ENCODE measurements at regions not wholly inside any gene's neighbourhood (a gene's known extent, or its start where the extent isn't known, plus 50 kb on each side); places are given as distances from the start of the nearest gene placed in this dataset.
"Not testable (repeated sequence)": the region's sequence is repeated elsewhere in the genome, so short reads cannot be mapped to it uniquely, and the experiment has no call there.

- peak in 1 of 2 donors; percentile 6 for DNase-seq
Measured at GRCh38 chr14:30330445-30330844, 228.5 kb upstream of the G2E3 start.

- DNase-seq: no peak
Measured at GRCh38 chr14:30331030-30331429, 227.9 kb upstream of the G2E3 start.

GRCh38 chr14:30332374-30332773 is 226.6 kb upstream of the G2E3 start:
- no peak for DNase-seq

DNA sequence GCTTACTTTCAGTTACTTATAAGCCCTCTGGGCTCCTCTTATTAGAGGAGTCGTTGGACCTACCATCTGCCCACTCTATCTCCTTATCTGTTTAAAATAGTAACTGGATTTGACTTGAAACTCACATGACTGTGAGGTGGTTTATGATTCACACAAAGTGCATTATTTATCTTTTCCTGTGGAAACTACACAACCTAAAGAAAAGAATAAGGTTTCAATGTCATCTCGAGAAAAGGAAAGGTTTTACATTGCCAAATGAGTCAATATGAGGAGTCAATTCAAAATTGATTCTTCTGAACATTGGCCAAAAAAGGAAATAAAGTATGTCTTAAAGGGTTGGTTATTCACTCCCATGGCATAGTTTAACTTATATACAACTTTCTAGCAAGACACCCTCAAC is 225.0 kb upstream of the G2E3 start:
- DNase-seq: no peak

DNA sequence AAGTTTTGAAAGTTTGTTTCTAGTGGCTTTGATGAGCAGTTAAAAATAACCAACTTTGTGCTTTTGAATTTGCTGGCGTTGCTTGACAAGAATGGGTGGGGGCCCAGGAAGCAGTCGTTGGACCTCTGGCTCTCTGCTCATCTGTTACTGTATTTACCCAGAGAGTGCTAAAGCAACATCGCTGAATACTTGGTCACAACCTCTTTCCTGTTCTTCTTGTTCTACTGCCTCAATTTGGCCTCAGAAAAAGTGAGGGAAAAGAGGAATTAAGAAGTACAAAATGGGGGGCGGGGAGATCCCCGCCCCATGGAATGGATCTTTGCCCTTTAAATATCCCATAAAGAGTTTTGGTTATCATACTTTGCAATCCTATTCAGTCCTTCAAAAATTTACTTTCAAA is 221.5 kb upstream of the G2E3 start:
- no peak for DNase-seq

DNA sequence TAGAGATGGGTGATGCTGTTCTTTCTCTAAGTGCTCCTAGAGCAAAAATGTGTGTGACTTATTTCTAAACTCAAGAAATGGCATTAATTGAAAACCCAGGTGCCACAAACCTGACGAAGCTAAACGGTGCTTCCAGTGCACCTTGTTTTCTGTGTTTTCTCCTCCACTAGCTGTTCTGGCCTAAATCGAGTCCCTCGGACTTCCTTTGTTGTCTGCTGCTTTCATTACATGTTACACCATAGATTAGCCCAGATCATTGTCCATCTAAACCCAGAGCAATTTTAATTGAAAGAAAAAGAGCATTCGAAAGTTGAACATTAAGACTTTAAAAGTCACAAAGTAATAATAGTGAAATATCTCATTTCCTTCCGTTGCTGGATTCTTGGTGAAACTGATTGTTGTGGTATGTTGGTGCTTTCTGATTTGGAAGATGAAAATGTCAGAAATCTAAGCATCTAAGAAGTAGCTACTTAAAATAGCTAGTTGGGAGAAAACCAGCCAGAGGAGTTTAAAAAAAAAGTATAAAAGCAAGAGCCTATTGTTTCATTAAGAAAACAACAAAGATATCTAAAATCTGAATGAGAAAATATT is 219.6 kb upstream of the G2E3 start:
- DNase-seq: no peak

GRCh38 chr14:30340495-30340894 is 218.5 kb upstream of the G2E3 start:
- DNase-seq: no peak

- no peak for DNase-seq
Measured at GRCh38 chr14:30345511-30345910, 213.4 kb upstream of the G2E3 start.

DNA sequence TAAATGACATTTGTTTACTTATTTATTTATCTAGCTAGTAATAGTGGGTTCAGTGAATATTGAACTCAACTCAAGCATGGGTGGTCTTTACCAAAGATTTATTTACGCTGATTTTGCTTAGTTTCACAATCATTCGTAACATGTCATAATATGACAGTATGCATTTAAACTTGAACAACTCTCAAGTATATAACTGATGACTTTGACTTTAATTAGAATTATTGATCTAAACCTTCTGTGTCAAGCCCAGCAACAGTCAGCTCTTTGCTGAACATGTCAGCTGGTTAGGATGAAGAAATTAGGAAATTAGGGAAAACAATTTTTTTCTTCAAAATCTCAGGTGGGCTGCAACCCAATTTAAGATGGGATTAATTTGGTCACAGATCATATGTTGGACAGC is 210.5 kb upstream of the G2E3 start:
- no peak for DNase-seq

DNA sequence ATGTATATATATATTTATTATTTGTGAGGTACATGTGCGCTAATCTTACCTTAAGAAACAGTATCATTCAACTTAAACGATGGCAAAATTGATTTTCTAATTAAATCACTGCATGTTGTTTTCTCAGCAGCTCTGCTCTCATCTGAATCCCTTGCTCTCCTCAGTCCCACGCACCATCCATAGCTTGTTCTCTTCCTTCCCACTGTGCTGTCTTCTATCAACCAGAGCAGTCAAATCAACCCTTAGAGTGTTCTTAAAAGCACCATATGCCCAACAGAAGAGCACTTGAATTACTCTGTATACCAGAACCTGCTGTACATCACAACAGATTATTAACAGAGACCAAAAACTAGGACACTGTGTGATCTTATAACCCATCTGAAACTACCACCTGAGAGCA is 209.4 kb upstream of the G2E3 start:
- DNase-seq: no peak

- peak in 1 of 2 donors; percentile 16 for DNase-seq
Measured at GRCh38 chr14:30354439-30354838, 204.5 kb upstream of the G2E3 start.

- no peak for DNase-seq
Measured at GRCh38 chr14:30355431-30355913, 203.5 kb upstream of the G2E3 start.

GRCh38 chr14:30356438-30357202 is 202.3 kb upstream of the G2E3 start:
- no peak for DNase-seq

GRCh38 chr14:30357791-30358190 is 201.2 kb upstream of the G2E3 start:
- DNase-seq: no peak

GRCh38 chr14:30362369-30363218 is 196.4 kb upstream of the G2E3 start:
- no peak for DNase-seq

- not testable (repeated sequence) for DNase-seq
Measured at GRCh38 chr14:30363219-30363880, 195.6 kb upstream of the G2E3 start.

- peak in 1 of 2 donors; percentile 29 for DNase-seq
Measured at GRCh38 chr14:30369502-30370180, 189.3 kb upstream of the G2E3 start.

- DNase-seq: no peak
Measured at GRCh38 chr14:30373053-30373452, 185.9 kb upstream of the G2E3 start.

- no peak for DNase-seq
Measured at GRCh38 chr14:30373526-30373925, 185.4 kb upstream of the G2E3 start.

- DNase-seq: peak; percentile 41 to 82
Measured at GRCh38 chr14:30375296-30375892, 183.6 kb upstream of the G2E3 start.

DNA sequence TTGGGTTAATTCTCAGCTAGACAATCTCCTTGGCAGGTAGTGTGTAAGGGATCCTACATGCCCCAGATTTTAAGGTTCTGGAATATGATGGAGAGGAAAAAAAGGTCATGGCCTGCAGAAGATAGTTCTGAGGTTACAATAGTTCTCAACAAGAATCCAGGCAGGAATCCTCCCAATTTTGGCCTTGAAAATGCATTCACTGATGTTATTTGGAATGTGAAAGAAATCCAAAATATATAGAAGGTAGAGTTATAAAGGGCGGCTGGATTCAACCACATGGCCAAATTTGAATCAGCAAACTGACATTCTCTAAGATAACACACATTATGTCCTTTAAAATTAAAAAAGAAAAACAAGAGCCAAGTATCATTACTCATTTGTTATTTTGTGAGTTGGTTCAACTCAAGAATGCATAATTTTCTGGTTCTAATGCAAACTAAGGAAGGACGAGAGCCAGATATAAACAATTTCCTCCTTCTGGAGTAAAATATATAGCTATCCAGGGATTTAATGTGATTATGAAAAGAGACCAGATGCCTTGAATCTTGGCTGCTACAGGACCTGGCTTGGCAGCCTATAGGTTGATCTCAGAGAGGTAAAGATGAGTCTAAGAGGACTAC is 177.0 kb upstream of the G2E3 start:
- no peak for DNase-seq

DNA sequence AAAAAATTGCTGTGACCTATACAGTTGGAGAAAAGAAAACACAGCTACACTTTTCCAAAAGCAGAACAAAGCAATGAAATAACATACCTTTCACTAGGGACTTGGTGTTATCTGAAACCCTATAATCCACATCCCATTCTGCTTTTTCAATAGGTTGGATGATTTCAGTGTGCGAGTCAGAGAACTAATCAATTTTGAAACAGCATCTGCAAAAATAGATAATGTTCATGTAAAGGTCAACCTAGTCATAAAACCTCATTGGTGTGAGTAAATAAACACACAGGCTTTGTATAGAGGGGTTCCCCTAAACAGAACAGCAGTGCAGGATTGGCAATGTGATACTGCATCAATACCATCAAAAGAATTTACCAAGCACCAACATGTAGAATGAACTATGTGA is 173.0 kb upstream of the G2E3 start:
- no peak for DNase-seq

Data from inflammatory macrophage treated with lipopolysaccharide for 1 hour (primary cell).